GM19328 (cell line): ENCODE measurements at regions not wholly inside any gene's neighbourhood (a gene's known extent, or its start where the extent isn't known, plus 50 kb on each side); places are given as distances from the start of the nearest gene placed in this dataset.
"Not testable (repeated sequence)": the region's sequence is repeated elsewhere in the genome, so short reads cannot be mapped to it uniquely, and the experiment has no call there.

Experiments used
- ATAC-seq: cut with Tn5 transposase; IDR thresholded peaks from one replicate; pipeline ENCODE4 v1.9.1; 2021; ENCODE audit warnings: mild to moderate bottlenecking, moderate library complexity; ENCODE audit not compliant: unreplicated experiment

DNA sequence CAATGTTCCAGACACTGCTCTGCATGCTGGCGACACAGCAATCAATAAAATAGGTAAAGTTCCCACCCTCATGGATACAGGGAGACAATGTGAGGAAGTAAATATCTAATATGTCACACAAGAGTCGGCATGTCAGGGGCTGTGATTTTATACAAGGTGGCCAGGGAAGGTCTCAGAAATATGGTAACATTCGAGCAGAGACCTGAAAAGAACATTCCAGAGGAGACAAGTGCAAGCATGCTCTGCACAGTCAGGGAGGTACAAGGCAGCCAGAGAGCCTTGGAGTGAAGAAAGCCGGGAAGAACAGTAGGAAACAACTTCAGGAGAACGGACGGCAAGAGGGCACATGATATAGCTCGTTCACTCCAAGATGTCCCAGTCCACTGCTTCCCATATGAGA lies 89.2 kb upstream of the ZNF462 start:
- ATAC-seq: no peak

GRCh38 chr9:106775960-106776359 lies 87.0 kb upstream of the ZNF462 start:
- no peak for ATAC-seq

DNA sequence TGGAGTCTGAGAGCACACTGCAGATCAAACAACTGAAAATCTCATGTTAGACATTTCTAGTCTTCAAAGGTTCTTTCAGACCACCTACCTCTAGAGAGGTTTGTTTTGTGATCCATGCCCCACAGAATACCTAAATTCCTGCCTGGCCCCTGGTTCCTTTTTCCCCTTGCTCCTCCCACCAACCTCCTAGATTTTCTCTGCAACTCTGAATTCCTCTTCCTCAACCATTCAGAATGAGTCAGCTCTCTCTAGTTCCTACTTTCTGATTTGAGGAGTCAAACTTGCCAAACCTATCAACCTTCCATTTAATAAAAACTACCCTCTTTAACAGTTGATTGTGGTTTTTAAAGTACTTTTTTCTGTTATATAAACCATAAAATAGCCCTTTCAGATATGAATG lies 83.2 kb upstream of the ZNF462 start:
- no peak for ATAC-seq

DNA sequence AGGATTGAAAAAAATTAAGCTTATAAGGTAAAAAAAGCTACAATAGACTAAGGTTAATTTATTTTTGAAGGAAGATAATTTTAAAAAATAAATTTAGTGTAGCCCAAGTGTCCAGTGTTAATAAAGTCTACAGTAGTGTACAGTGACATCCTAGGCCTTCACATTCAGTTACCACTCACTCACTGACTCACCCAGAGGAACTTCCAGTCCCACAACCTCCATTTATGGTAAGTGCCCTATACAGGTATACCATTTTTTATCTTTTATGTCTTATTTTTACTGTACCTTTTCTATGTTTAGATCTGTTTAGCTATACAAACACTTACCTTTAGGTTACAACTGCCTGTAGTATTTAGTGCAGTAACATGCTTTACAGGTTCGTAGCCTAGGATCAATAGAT lies 79.8 kb upstream of the ZNF462 start:
- ATAC-seq: no peak

DNA sequence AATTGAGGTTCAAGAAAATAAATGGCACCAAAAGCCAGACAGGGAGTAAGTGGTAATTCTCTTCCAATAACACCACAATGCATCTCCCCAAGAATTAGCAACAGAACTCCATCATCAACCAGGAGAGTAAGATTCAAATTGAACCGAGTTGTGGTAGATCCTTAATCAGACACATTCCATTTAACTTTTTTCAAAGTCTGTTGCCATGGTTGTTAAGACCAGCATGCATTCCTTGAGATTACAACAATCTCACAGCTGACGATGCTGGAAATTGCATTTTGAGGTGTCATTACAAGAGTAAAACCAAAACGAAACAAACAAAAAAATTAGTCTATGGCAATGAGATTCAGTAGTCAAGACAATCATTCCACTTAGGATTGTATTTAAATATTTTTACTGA lies 78.9 kb upstream of the ZNF462 start:
- no peak for ATAC-seq

GRCh38 chr9:106785200-106785599 lies 77.8 kb upstream of the ZNF462 start:
- ATAC-seq: no peak

- not testable (repeated sequence) for ATAC-seq
Observed at GRCh38 chr9:106788021-106788420, 74.9 kb upstream of the ZNF462 start.

GRCh38 chr9:106795031-106795430 lies 67.9 kb upstream of the ZNF462 start:
- no peak for ATAC-seq

DNA sequence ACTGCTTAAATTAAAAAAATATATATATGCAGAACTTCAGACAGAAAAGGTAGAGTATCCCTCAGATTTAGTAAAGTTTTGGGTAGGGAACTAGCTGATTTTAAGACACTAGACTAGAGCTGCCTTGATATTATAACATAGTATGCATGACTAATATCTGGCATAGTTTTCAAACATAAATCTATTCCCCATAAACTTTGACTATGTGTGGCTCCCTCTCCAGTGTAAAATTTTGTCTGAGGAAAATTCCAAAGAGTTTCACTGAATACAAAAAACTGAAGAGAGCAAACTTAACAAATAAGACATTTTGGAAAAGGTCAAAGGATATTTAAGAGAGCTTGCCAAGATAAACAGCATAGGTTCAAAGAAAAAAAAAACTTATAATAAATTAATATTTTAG lies 66.2 kb upstream of the ZNF462 start:
- ATAC-seq: no peak

DNA sequence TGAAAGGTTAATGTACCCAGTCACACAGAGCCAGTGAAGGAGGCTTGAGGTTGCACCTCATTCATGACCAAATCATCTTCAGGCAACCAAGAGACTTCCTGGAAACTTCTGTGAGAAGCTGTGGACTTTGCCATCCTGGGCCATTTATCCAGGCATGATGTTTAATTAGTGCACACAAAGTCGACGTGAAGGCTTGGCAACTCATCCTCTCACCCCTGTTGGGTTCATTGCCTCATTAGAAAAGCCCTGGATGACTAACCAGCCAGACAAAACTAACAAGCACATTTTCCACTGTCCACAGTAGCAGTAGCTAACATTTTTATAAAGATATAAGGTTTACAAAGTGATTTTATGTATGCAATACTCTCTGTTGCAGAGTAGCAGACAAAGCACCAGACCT lies 65.7 kb upstream of the ZNF462 start:
- ATAC-seq: no peak

DNA sequence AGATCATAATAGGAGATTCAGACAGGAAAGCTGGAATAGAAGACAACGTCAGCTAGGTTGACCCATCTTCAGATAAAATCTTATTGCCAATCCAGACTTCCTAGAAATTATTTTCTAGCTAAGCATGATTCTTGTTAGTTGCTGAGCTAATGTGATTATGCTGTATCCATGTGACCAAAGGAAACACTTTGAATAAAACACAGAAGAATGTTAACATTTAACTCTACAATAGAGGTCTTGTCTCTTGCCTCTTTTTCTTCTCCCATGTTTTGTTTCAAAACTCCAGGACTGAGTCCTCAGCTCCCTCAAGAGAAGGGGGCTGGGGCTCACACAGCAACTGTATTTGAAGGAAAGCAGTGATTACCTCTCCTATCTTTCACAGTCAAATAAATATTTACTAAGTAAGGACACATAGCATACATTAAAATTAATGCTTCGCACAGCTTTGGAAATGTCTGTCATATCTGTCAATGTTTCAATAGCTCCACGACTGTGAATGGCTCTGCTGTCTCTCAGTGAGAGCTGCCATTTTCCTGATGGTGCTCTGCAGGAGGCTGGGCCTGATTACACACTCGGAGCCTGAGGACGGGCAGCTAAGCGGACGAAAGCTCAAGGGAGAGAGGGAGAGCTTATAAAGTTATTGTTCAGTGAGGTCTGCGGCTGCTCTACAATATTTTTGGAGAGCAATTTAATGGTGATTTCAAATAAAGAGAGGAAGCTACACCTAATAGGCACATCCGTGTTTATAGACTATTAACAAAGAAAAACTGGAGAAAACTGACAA lies 64.8 kb upstream of the ZNF462 start:
- ATAC-seq: no peak

DNA sequence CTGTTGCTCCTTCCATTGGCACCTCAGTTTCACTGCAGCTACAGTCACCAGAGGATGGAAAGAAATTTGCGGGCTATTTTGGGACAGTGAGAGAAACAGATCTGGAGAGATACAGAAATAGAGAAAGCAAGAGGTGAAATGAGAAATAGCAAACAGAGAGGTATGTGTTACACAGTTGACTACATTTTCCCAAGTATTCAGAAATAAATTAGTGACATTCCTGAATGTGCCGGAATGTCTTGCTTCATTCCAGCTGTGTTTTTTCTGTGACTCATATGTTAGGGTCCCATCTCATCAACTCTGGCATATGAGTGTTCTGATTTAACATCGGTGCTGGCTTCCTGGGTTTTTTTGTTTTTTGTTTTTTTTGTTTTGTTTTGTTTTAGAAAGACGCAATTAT lies 63.8 kb upstream of the ZNF462 start:
- no peak for ATAC-seq

- ATAC-seq: no peak
Observed at GRCh38 chr9:106800701-106801270, 62.2 kb upstream of the ZNF462 start.

GRCh38 chr9:106801816-106802215 lies 61.1 kb upstream of the ZNF462 start:
- ATAC-seq: no peak
